CD4-positive, alpha-beta T cell (primary cell): ENCODE measurements at regions not wholly inside any gene's neighbourhood (a gene's known extent, or its start where the extent isn't known, plus 50 kb on each side); places are given as distances from the start of the nearest gene placed in this dataset.

Experiments
- ATAC-seq: fragments of 200-7000 bp; cut with Tn5 transposase; one replicate; pipeline ENCODE4 v1.10.0; 2022; ENCODE audit warnings: mild to moderate bottlenecking; ENCODE audit not compliant: poor library complexity
- CTCF ChIA-PET: fragments of 350-600 bp; sonication (Branson Sonifier 250); formaldehyde crosslinking; loops from one replicate; lab custom pipeline; 2021; ENCODE audit warnings: antibody characterized with exemption, inconsistent platforms; lab: Charles Lee
- POLR2A ChIA-PET: fragments of 350-600 bp; sonication (Branson Sonifier 250); formaldehyde crosslinking; loops from one replicate; lab custom pipeline; 2021; ENCODE audit warnings: antibody characterized with exemption, inconsistent platforms; lab: Charles Lee
- DNase-seq, 14 experiments: peaks; one replicate each; pipeline ENCODE4 v3.0.0-alpha.2; 2013 to 2020; ENCODE audit warnings: mixed read lengths in 2 of 14
- H3K27ac ChIP-seq, 2 donors: one replicate each; pipeline versions ENCODE4 v1.5.1 to v1.7.0; 2013; ENCODE audit warnings: low read length in 2 of 2, low read depth in 1 of 2, mild to moderate bottlenecking in 1 of 2
- H3K27me3 ChIP-seq, 2 experiments: 1 replicate in 1 of 2; 2 replicates in 1 of 2; pipeline versions ENCODE4 v1.6.1 to v1.7.0; 2013; ENCODE audit warnings: low read length in 2 of 2, control low read depth in 1 of 2, mild to moderate bottlenecking in 1 of 2, moderate library complexity in 1 of 2; ENCODE audit not compliant: insufficient read depth in 2 of 2, control insufficient read depth in 1 of 2
- H3K36me3 ChIP-seq: one replicate; pipeline ENCODE4 v1.6.1; 2013; ENCODE audit warnings: low read length, control low read depth; ENCODE audit not compliant: insufficient read depth
- H3K4me1 ChIP-seq: one replicate; pipeline ENCODE4 v1.6.1; 2013; ENCODE audit warnings: low read length, control low read depth; ENCODE audit not compliant: insufficient read depth
- H3K4me3 ChIP-seq: one replicate; pipeline ENCODE4 v1.5.1; 2013; ENCODE audit warnings: mild to moderate bottlenecking, low read length, moderate library complexity
- H3K9me3 ChIP-seq, 2 experiments: 1 replicate in 1 of 2; 2 replicates in 1 of 2; pipeline versions ENCODE4 v1.6.1 to v1.7.0; 2013; ENCODE audit warnings: low read length in 2 of 2, mild to moderate bottlenecking in 2 of 2, control low read depth in 1 of 2, moderate library complexity in 1 of 2; ENCODE audit not compliant: control insufficient read depth in 1 of 2, insufficient read depth in 1 of 2
- H3K27ac Mint-ChIP-seq: one replicate; pipeline ENCODE4 v1.8.0; 2020; ENCODE audit warnings: mixed read lengths
- H3K27me3 Mint-ChIP-seq: one replicate; pipeline ENCODE4 v1.8.0; 2021; ENCODE audit warnings: mixed read lengths
- H3K36me3 Mint-ChIP-seq: one replicate; pipeline ENCODE4 v1.8.0; 2021; ENCODE audit warnings: low read depth, mixed read lengths
- H3K4me1 Mint-ChIP-seq: one replicate; pipeline ENCODE4 v1.8.0; 2021; ENCODE audit warnings: low read depth, mixed read lengths
- H3K4me3 Mint-ChIP-seq: one replicate; pipeline ENCODE4 v1.8.0; 2020; ENCODE audit warnings: mild to moderate bottlenecking, mixed read lengths
- H3K9me3 Mint-ChIP-seq: one replicate; pipeline ENCODE4 v1.8.0; 2020; ENCODE audit warnings: mixed read lengths
- intact Hi-C, 2 experiments: fragments of 100-400 bp; cut with DNase I in 1 of 2; cut with micrococcal nuclease in 1 of 2; formaldehyde crosslinking; loops; one replicate each; pipeline versions ENCODE4 v1.15.1 to v1.9.0; 2023 to 2025; cut with DNase I, micrococcal nuclease
- TF ChIP-seq, protein P1 (sequence below): fragments of 200-600 bp; IDR thresholded peaks from one replicate; pipeline ENCODE4 v1.8.0; 2022; ENCODE audit warnings: antibody characterized with exemption, mild to moderate bottlenecking

DNA sequence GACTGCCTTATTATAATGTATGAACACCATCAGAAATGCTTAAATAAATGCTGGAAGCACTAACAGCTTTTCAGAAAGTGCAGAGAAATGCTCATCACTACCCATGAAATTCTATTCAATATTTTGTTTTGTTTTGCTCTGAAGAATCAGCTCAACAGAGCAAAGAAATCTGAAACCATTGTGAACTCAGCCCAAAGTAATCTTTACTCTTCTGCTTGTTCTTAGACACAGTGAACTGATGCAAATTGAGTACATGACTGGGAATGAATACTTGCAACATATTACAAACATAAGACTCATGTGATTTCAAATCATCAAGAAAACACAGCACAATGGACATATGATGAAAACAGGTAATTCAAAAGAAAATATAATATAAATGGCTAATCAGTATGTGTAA lies 404.6 kb upstream of the OPRM1 start:
- Mint-ChIP-seq H3K36me3 (no peaks in the 10 kb centered on the region), H3K4me3 (no peak overlapping the region), H3K27me3 (no peaks in the 10 kb centered on the region), H3K9me3 (peaks cover 2% of the 10 kb centered on the region), H3K27ac (no peak overlapping the region), H3K4me1 (no peaks in the 10 kb centered on the region)
- Histone ChIP-seq H3K27ac (no peak overlapping the region), H3K4me3 (no peak overlapping the region), H3K36me3 (no peaks in the 10 kb centered on the region), H3K27me3 (no peaks in the 10 kb centered on the region), H3K9me3 (no peaks in the 10 kb centered on the region), H3K4me1 (no peaks in the 10 kb centered on the region)
- no peak for ATAC-seq
- TF ChIP-seq, protein P1, sequence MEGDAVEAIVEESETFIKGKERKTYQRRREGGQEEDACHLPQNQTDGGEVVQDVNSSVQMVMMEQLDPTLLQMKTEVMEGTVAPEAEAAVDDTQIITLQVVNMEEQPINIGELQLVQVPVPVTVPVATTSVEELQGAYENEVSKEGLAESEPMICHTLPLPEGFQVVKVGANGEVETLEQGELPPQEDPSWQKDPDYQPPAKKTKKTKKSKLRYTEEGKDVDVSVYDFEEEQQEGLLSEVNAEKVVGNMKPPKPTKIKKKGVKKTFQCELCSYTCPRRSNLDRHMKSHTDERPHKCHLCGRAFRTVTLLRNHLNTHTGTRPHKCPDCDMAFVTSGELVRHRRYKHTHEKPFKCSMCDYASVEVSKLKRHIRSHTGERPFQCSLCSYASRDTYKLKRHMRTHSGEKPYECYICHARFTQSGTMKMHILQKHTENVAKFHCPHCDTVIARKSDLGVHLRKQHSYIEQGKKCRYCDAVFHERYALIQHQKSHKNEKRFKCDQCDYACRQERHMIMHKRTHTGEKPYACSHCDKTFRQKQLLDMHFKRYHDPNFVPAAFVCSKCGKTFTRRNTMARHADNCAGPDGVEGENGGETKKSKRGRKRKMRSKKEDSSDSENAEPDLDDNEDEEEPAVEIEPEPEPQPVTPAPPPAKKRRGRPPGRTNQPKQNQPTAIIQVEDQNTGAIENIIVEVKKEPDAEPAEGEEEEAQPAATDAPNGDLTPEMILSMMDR, result no peak
- CTCF ChIA-PET, result no interaction called here
- intact Hi-C loops, result no loop called here
- DNase-seq, result no peak
- POLR2A ChIA-PET, result no interaction called here

DNA sequence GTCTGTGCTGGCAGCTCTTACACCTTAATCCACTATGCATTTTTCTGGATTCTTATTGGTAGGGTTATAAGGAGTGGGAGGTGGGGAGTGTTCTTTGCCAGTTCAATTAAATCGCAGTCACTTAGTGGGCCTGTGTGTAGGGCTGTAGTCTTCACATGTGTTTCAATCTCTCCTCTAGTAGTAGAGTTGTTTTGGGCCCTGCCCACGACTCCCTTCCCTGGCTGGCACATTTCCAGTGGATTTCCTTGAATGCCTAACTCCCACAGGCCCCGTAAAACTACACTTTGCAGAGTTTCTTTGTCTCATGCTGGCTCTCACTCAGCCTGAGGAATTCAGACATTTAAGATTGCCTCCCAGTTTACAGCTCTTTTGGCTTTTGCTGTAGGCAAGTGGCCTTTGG lies 414.0 kb upstream of the OPRM1 start:
- Mint-ChIP-seq H3K27me3 (no peaks in the 10 kb centered on the region), H3K27ac (no peak overlapping the region), H3K4me1 (no peaks in the 10 kb centered on the region), H3K36me3 (no peaks in the 10 kb centered on the region), H3K4me3 (no peak overlapping the region), H3K9me3 (no peaks in the 10 kb centered on the region)
- POLR2A ChIA-PET, result no interaction called here
- intact Hi-C loops, result no loop called here
- Histone ChIP-seq H3K36me3 (no peaks in the 10 kb centered on the region), H3K4me3 (no peak overlapping the region), H3K27ac (no peak overlapping the region), H3K4me1 (no peaks in the 10 kb centered on the region), H3K9me3 (peaks cover 0 to 3% of the 10 kb centered on the region in 2 experiments), H3K27me3 (no peaks in the 10 kb centered on the region)
- ATAC-seq (no peak), DNase-seq (no peak)
- CTCF ChIA-PET, result no interaction called here
- TF ChIP-seq, protein P1, result no peak

DNA sequence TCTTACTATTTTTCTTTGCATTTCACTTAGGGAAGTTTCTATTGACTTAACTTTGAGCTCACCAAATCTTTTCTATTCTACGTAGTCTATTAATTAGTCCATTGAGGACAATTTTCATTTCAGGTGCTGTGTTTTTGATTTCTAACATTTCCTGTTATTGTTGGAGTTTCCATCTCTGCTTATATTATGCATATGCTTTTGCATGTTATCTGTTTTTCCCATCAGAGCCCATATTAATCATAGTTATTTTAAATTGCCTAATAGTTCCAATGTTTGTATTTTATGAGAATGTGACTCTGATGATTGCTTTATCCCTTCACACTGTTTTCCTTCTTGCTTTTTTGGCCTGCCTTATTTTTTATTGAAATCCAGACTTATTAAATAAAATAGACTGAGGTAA lies 414.5 kb upstream of the OPRM1 start:
- TF ChIP-seq, protein P1, result no peak
- no peaks in the 10 kb centered on the region for H3K9me3 Mint-ChIP-seq
- H3K27ac ChIP-seq, result no peak overlapping the region
- no peaks in the 10 kb centered on the region for H3K36me3 Mint-ChIP-seq
- no peaks in the 10 kb centered on the region for H3K36me3 ChIP-seq
- H3K27me3 ChIP-seq, result no peaks in the 10 kb centered on the region
- H3K9me3 ChIP-seq, result peaks cover 0 to 3% of the 10 kb centered on the region in 2 experiments
- H3K4me1 ChIP-seq, result no peaks in the 10 kb centered on the region
- ATAC-seq, result no peak
- ChIA-PET POLR2A (no interaction called here), CTCF (no interaction called here)
- H3K4me1 Mint-ChIP-seq, result no peaks in the 10 kb centered on the region
- no peak overlapping the region for H3K4me3 ChIP-seq
- no peak overlapping the region for H3K4me3 Mint-ChIP-seq
- no peaks in the 10 kb centered on the region for H3K27me3 Mint-ChIP-seq
- intact Hi-C loops, result no loop called here
- no peak overlapping the region for H3K27ac Mint-ChIP-seq
- no peak for DNase-seq
